Glutamatergic neuron (in vitro differentiated cells): ENCODE measurements at regions not wholly inside any gene's neighbourhood (a gene's known extent, or its start where the extent isn't known, plus 50 kb on each side); places are given as distances from the start of the nearest gene placed in this dataset.
A peak's percentile ranks its signal among the peaks of the same experiment; 100 is the strongest.

ENCODE experiments used
- DNase-seq: peaks from one replicate; pipeline ENCODE4 v3.0.0; 2022
- H3K27ac Mint-ChIP-seq: one replicate; pipeline ENCODE4 v1.8.0; 2020; ENCODE audit warnings: mild to moderate bottlenecking, mixed read lengths, inconsistent platforms; ENCODE audit not compliant: unreplicated experiment
- H3K27me3 Mint-ChIP-seq: one replicate; pipeline ENCODE4 v1.8.0; 2020; ENCODE audit warnings: mild to moderate bottlenecking, moderate library complexity, mixed read lengths, inconsistent platforms; ENCODE audit not compliant: unreplicated experiment
- H3K36me3 Mint-ChIP-seq: one replicate; pipeline ENCODE4 v1.8.0; 2020; ENCODE audit warnings: mild to moderate bottlenecking, mixed read lengths, inconsistent platforms; ENCODE audit not compliant: unreplicated experiment
- H3K4me1 Mint-ChIP-seq: one replicate; pipeline ENCODE4 v1.8.0; 2020; ENCODE audit warnings: mild to moderate bottlenecking, low read depth, mixed read lengths, inconsistent platforms; ENCODE audit not compliant: unreplicated experiment
- H3K4me3 Mint-ChIP-seq: one replicate; pipeline ENCODE4 v1.8.0; 2020; ENCODE audit warnings: mild to moderate bottlenecking, mixed read lengths, inconsistent platforms; ENCODE audit not compliant: unreplicated experiment
- H3K9me3 Mint-ChIP-seq: one replicate; pipeline ENCODE4 v1.8.0; 2020; ENCODE audit warnings: mild to moderate bottlenecking, moderate library complexity, mixed read lengths, inconsistent platforms; ENCODE audit not compliant: unreplicated experiment
- CTCF ChIP-seq: fragments of 200-600 bp; sonication (generic); IDR thresholded peaks from one replicate; pipeline ENCODE4 v1.5.0; 2021; ENCODE audit not compliant: partially characterized antibody, unreplicated experiment

- H3K36me3 Mint-ChIP-seq = no peaks in the 10 kb centered on the region
- H3K27me3 Mint-ChIP-seq = peaks cover 2% of the 10 kb centered on the region
- H3K27ac Mint-ChIP-seq = no peak overlapping the region
- no peak overlapping the region for H3K4me3 Mint-ChIP-seq
- no peak for TF ChIP-seq CTCF
- no peaks in the 10 kb centered on the region for H3K4me1 Mint-ChIP-seq
- no peaks in the 10 kb centered on the region for H3K9me3 Mint-ChIP-seq
- DNase-seq = no peak
Observed at GRCh38 chr14:21729703-21730233, 56.1 kb upstream of the OR4E1 start.

GRCh38 chr14:21725250-21725649, 51.6 kb upstream of the OR4E1 start:
- H3K27ac Mint-ChIP-seq = no peak overlapping the region
- no peaks in the 10 kb centered on the region for H3K36me3 Mint-ChIP-seq

GRCh38 chr14:21724090-21724973, 50.7 kb upstream of the OR4E1 start:
- Mint-ChIP-seq H3K27ac (no peak overlapping the region), H3K4me1 (no peaks in the 10 kb centered on the region), H3K27me3 (no peaks in the 10 kb centered on the region), H3K36me3 (no peaks in the 10 kb centered on the region), H3K9me3 (no peaks in the 10 kb centered on the region), H3K4me3 (no peak overlapping the region)
- TF ChIP-seq CTCF = no peak
- no peak for DNase-seq

More at GRCh38 chr14:21725250-21725649, 51.6 kb upstream of the OR4E1 start:
- H3K4me3 Mint-ChIP-seq = no peak overlapping the region
- TF ChIP-seq CTCF = no peak
- H3K27me3 Mint-ChIP-seq = peaks cover 2% of the 10 kb centered on the region
- H3K9me3 Mint-ChIP-seq = no peaks in the 10 kb centered on the region
- H3K4me1 Mint-ChIP-seq = no peaks in the 10 kb centered on the region
- DNase-seq = no peak

GRCh38 chr14:21723431-21724045, 49.9 kb upstream of the OR4E1 start:
- Mint-ChIP-seq H3K4me1 (no peaks in the 10 kb centered on the region), H3K4me3 (no peak overlapping the region), H3K36me3 (no peaks in the 10 kb centered on the region), H3K27ac (no peak overlapping the region), H3K9me3 (no peaks in the 10 kb centered on the region), H3K27me3 (no peaks in the 10 kb centered on the region)
- peak; percentile 63 for TF ChIP-seq CTCF
- peak; percentile 73 for DNase-seq
